HEK293T (cell line): ENCODE measurements at regions not wholly inside any gene's neighbourhood (a gene's known extent, or its start where the extent isn't known, plus 50 kb on each side); places are given as distances from the start of the nearest gene placed in this dataset.

Source experiments
- ARNT ChIP-seq: fragments of 450-650 bp; IDR thresholded peaks from 2 replicates; pipeline ENCODE4 v1.6.1; 2017; ENCODE audit warnings: mild to moderate bottlenecking
- BHLHE40 ChIP-seq: fragments of 450-650 bp; IDR thresholded peaks from 2 replicates; pipeline ENCODE4 v1.6.1; 2016; ENCODE audit warnings: mild to moderate bottlenecking, moderate library complexity, borderline replicate concordance
- ELF4 ChIP-seq: fragments of 450-650 bp; IDR thresholded peaks from 2 replicates; pipeline ENCODE4 v1.6.1; 2017; ENCODE audit warnings: antibody characterized with exemption
- FOXA1 ChIP-seq: fragments of 450-650 bp; IDR thresholded peaks from 2 replicates; pipeline ENCODE4 v1.6.1; 2016; ENCODE audit warnings: mild to moderate bottlenecking
- FOXK2 ChIP-seq: fragments of 450-650 bp; IDR thresholded peaks from 2 replicates; pipeline ENCODE4 v1.6.1; 2016; ENCODE audit warnings: mild to moderate bottlenecking
- L3MBTL2 ChIP-seq: fragments of 450-650 bp; conservative IDR thresholded peaks from 2 replicates; pipeline ENCODE4 v1.6.1; 2016; ENCODE audit warnings: mild to moderate bottlenecking
- LEF1 ChIP-seq: fragments of 450-650 bp; IDR thresholded peaks from 2 replicates; pipeline ENCODE4 v1.6.1; 2017; ENCODE audit warnings: mild to moderate bottlenecking, borderline replicate concordance
- NFRKB ChIP-seq: fragments of 450-650 bp; IDR thresholded peaks from 2 replicates; pipeline ENCODE4 v1.6.1; 2016; ENCODE audit warnings: mild to moderate bottlenecking, moderate library complexity
- PKNOX1 ChIP-seq: fragments of 450-650 bp; IDR thresholded peaks from 2 replicates; pipeline ENCODE4 v1.6.1; 2016
- SP1 ChIP-seq: fragments of 450-650 bp; IDR thresholded peaks from 2 replicates; pipeline ENCODE4 v1.6.1; 2017
- SUZ12 ChIP-seq: fragments of 450-650 bp; IDR thresholded peaks from 2 replicates; pipeline ENCODE4 v1.6.1; 2016; ENCODE audit warnings: mild to moderate bottlenecking
- TARDBP ChIP-seq: fragments of 450-650 bp; IDR thresholded peaks from 2 replicates; pipeline ENCODE4 v1.6.1; 2016
- ZNF384 ChIP-seq: fragments of 450-650 bp; IDR thresholded peaks from 2 replicates; pipeline ENCODE4 v1.6.1; 2016

- TF ChIP-seq ZNF384 (no peak), FOXA1 (no peak), ARNT (no peak), ELF4 (no peak), TARDBP (no peak), FOXK2 (no peak), BHLHE40 (no peak), L3MBTL2 (no peak), NFRKB (no peak), LEF1 (no peak), SUZ12 (no peak), PKNOX1 (no peak), SP1 (no peak)
Observed at GRCh38 chr4:137597752-137598430, 65.6 kb upstream of the PCDH18 start.
